OCI-LY3 (cell line): ENCODE measurements at regions not wholly inside any gene's neighbourhood (a gene's known extent, or its start where the extent isn't known, plus 50 kb on each side); places are given as distances from the start of the nearest gene placed in this dataset.

Experiments used
- H2AFZ ChIP-seq: fragments of 200-600, 300-600 bp; shearing (Covaris generic); 2 replicates; pipeline ENCODE4 v1.6.0; 2014; ENCODE audit warnings: antibody characterized with exemption, low read depth, low read length
- H3K27ac ChIP-seq: fragments of 200-600, 300-600 bp; sonication (generic); 2 replicates; pipeline ENCODE4 v1.5.1; 2014; ENCODE audit warnings: mild to moderate bottlenecking, low read length, moderate library complexity, mixed read lengths
- H3K27me3 ChIP-seq: fragments of 200-600, 300-600 bp; sonication (generic); 2 replicates; pipeline ENCODE4 v1.6.1; 2014; ENCODE audit warnings: low read depth, low read length, mixed read lengths
- H3K36me3 ChIP-seq: fragments of 200-600, 300-600 bp; sonication (generic); replicated peaks from 2 replicates; pipeline ENCODE3; 2014; ENCODE audit warnings: low read depth, low read length, mixed read lengths
- H3K4me1 ChIP-seq: fragments of 300-600, 200-600 bp; sonication (generic); 2 replicates; pipeline ENCODE4 v1.6.1; 2014; ENCODE audit warnings: low read length, mixed read lengths
- H3K4me2 ChIP-seq: fragments of 200-600, 300-600 bp; sonication (generic); 2 replicates; pipeline ENCODE4 v1.6.1; 2014; ENCODE audit warnings: low read length, mixed read lengths
- H3K4me3 ChIP-seq: fragments of 300-600, 200-600 bp; sonication (generic); 2 replicates; pipeline ENCODE4 v1.5.1; 2014; ENCODE audit warnings: antibody characterized with exemption, mild to moderate bottlenecking, low read length, moderate library complexity
- H3K79me2 ChIP-seq: fragments of 300-600, 200-600 bp; shearing (Covaris generic); 2 replicates; pipeline ENCODE4 v1.6.1; 2014; ENCODE audit warnings: mild to moderate bottlenecking, low read length, mixed read lengths
- H3K9ac ChIP-seq: fragments of 300-600, 200-600 bp; shearing (Covaris generic); 2 replicates; pipeline ENCODE4 v1.6.0; 2014; ENCODE audit warnings: mild to moderate bottlenecking, low read length, moderate library complexity
- H3K9me3 ChIP-seq: fragments of 200-600, 300-600 bp; shearing (Covaris generic); 2 replicates; pipeline ENCODE4 v1.6.1; 2014; ENCODE audit warnings: low read length, mixed read lengths; ENCODE audit not compliant: insufficient read depth
- H4K20me1 ChIP-seq: fragments of 200-600, 300-600 bp; sonication (generic); 2 replicates; pipeline ENCODE4 v1.6.1; 2016; ENCODE audit warnings: low read length, mixed read lengths; ENCODE audit not compliant: insufficient read depth
- CTCF ChIP-seq: fragments of 200-600, 300-600 bp; sonication (generic); IDR thresholded peaks from 2 replicates; pipeline ENCODE4 v1.5.1; 2014; ENCODE audit warnings: antibody characterized with exemption, low read length, low read depth
- EZH2phosphoT487 ChIP-seq: fragments of 200-600 bp; shearing (Covaris generic); IDR thresholded peaks from 2 replicates; pipeline ENCODE4 v1.6.1; 2018; ENCODE audit warnings: antibody characterized with exemption, mixed run types, low read depth

- H3K27me3 ChIP-seq = no peaks in the 10 kb centered on the region
- H3K9ac ChIP-seq = no peak overlapping the region; the same call in 1 of the 2 replicates
- TF ChIP-seq CTCF (no peak), EZH2phosphoT487 (no peak)
Observed at GRCh38 chr15:70291305-70292075, 193.8 kb upstream of the TLE3 start.

GRCh38 chr15:70290708-70291107, 193.0 kb upstream of the TLE3 start:
- Histone ChIP-seq H3K4me1 (peaks cover 26% of the 10 kb centered on the region), H4K20me1 (no peaks in the 10 kb centered on the region), H3K4me2 (no peak overlapping the region), H2AFZ (no peak overlapping the region), H3K27me3 (no peaks in the 10 kb centered on the region), H3K4me3 (no peak overlapping the region), H3K79me2 (no peaks in the 10 kb centered on the region), H3K27ac (no peak overlapping the region), H3K9ac (no peak overlapping the region), H3K9me3 (no peaks in the 10 kb centered on the region), H3K36me3 (no peaks in the 10 kb centered on the region)
- no peak for TF ChIP-seq EZH2phosphoT487
- TF ChIP-seq CTCF = no peak

More at GRCh38 chr15:70291305-70292075, 193.8 kb upstream of the TLE3 start:
- Histone ChIP-seq H3K36me3 (no peaks in the 10 kb centered on the region), H3K27ac (no peak overlapping the region), H3K79me2 (no peaks in the 10 kb centered on the region), H3K9me3 (no peaks in the 10 kb centered on the region), H2AFZ (no peak overlapping the region), H3K4me2 (no peak overlapping the region), H3K4me1 (peaks cover 19% of the 10 kb centered on the region), H3K4me3 (no peak overlapping the region), H4K20me1 (no peaks in the 10 kb centered on the region)

GRCh38 chr15:70289191-70289955, 191.7 kb upstream of the TLE3 start:
- H3K4me3 ChIP-seq = no peak overlapping the region
- no peak overlapping the region for H2AFZ ChIP-seq
- H3K27me3 ChIP-seq = no peaks in the 10 kb centered on the region
- no peak overlapping the region for H3K27ac ChIP-seq
- no peak for TF ChIP-seq EZH2phosphoT487
- TF ChIP-seq CTCF = no peak
- no peaks in the 10 kb centered on the region for H4K20me1 ChIP-seq
- H3K9me3 ChIP-seq = no peaks in the 10 kb centered on the region
- no peaks in the 10 kb centered on the region for H3K79me2 ChIP-seq
- H3K9ac ChIP-seq = no peak overlapping the region
- H3K4me2 ChIP-seq = no peak overlapping the region
- H3K36me3 ChIP-seq = no peaks in the 10 kb centered on the region
- H3K4me1 ChIP-seq = peaks cover 40% of the 10 kb centered on the region

GRCh38 chr15:70286113-70286806, 188.5 kb upstream of the TLE3 start:
- no peak overlapping the region for H3K4me2 ChIP-seq
- 0 out of 2 replicates have a peak, but pooled peaks cover 4% of the 10 kb centered on the region for H3K79me2 ChIP-seq
- peaks cover 53% of the 10 kb centered on the region for H3K4me1 ChIP-seq
- H4K20me1 ChIP-seq = no peaks in the 10 kb centered on the region
- no peak overlapping the region for H3K4me3 ChIP-seq
- H3K9ac ChIP-seq = no peak overlapping the region
- no peaks in the 10 kb centered on the region for H3K9me3 ChIP-seq
- TF ChIP-seq CTCF (no peak), EZH2phosphoT487 (no peak)
- H3K27me3 ChIP-seq = no peaks in the 10 kb centered on the region
- no peak overlapping the region for H2AFZ ChIP-seq
- H3K27ac ChIP-seq = no peak overlapping the region
- no peaks in the 10 kb centered on the region for H3K36me3 ChIP-seq
